ENCODE measurements at regions not wholly inside any gene's neighbourhood (a gene's known extent, or its start where the extent isn't known, plus 50 kb on each side); places are given as distances from the start of the nearest gene placed in this dataset.

GRCh38 chr2:217477583-217477982 is 525.2 kb downstream of the TNS1 start:
- TF ChIP-seq POLR2AphosphoS5 (IDR thresholded peaks at IDR 0.05; ENCODE audit: low read depth, low read length) (no peak), POU2F2 (IDR thresholded peaks at IDR 0.05; ENCODE audit: low read depth, low read length) (no peak), TAF1 (IDR thresholded peaks at IDR 0.05; ENCODE audit: low read depth, low read length) (no peak), PAX5 (IDR thresholded peaks at IDR 0.05; ENCODE audit: insufficient read depth, low read length, severe bottlenecking) (no peak), POLR2A (IDR thresholded peaks at IDR 0.05; ENCODE audit: low read depth, low read length) (no peak)
